IPS-15b (cell line): ENCODE measurements at regions not wholly inside any gene's neighbourhood (a gene's known extent, or its start where the extent isn't known, plus 50 kb on each side); places are given as distances from the start of the nearest gene placed in this dataset.
"Not testable (repeated sequence)": the region's sequence is repeated elsewhere in the genome, so short reads cannot be mapped to it uniquely, and the experiment has no call there.

Experiments
- H3K27me3 ChIP-seq: one replicate; pipeline ENCODE4 v1.6.1; 2013; ENCODE audit warnings: low read length; ENCODE audit not compliant: control insufficient read depth, insufficient read depth
- H3K36me3 ChIP-seq: one replicate; pipeline ENCODE4 v1.6.1; 2013; ENCODE audit warnings: low read length; ENCODE audit not compliant: control insufficient read depth, insufficient read depth
- H3K4me1 ChIP-seq: one replicate; pipeline ENCODE4 v1.6.1; 2013; ENCODE audit warnings: mild to moderate bottlenecking, low read length; ENCODE audit not compliant: control insufficient read depth, insufficient read depth
- H3K4me3 ChIP-seq: one replicate; pipeline ENCODE4 v1.5.1; 2013; ENCODE audit warnings: low read depth, low read length
- H3K9ac ChIP-seq: one replicate; pipeline ENCODE4 v1.6.1; 2013; ENCODE audit warnings: low read depth, mild to moderate bottlenecking, low read length
- H3K9me3 ChIP-seq: one replicate; pipeline ENCODE4 v1.6.1; 2013; ENCODE audit warnings: mild to moderate bottlenecking, low read length; ENCODE audit not compliant: control insufficient read depth, insufficient read depth

- Histone ChIP-seq H3K4me1 (no peaks in the 10 kb centered on the region), H3K9me3 (no peaks in the 10 kb centered on the region), H3K27me3 (no peaks in the 10 kb centered on the region), H3K36me3 (no peaks in the 10 kb centered on the region), H3K9ac (no peak overlapping the region), H3K4me3 (no peak overlapping the region)
These were observed 116.4 kb upstream of the NKX1-1 start for GRCh38 chr4:1522606-1523005.

- H3K9ac ChIP-seq, result no peak overlapping the region
- H3K4me1 ChIP-seq, result no peaks in the 10 kb centered on the region
- H3K27me3 ChIP-seq, result no peaks in the 10 kb centered on the region
- H3K4me3 ChIP-seq, result no peak overlapping the region
- no peaks in the 10 kb centered on the region for H3K9me3 ChIP-seq
- H3K36me3 ChIP-seq, result no peaks in the 10 kb centered on the region
These were observed 115.6 kb upstream of the NKX1-1 start for GRCh38 chr4:1521821-1522361.

GRCh38 chr4:1520795-1521576 is 114.7 kb upstream of the NKX1-1 start:
- H3K9me3 ChIP-seq, H3K4me1 ChIP-seq, H3K27me3 ChIP-seq, H3K9ac ChIP-seq, H3K36me3 ChIP-seq: not testable (repeated sequence)
- peak overlapping the region; percentile 26 for H3K4me3 ChIP-seq

GRCh38 chr4:1519787-1520661 is 113.8 kb upstream of the NKX1-1 start:
- no peaks in the 10 kb centered on the region for H3K36me3 ChIP-seq
- no peaks in the 10 kb centered on the region for H3K27me3 ChIP-seq
- no peak overlapping the region for H3K4me3 ChIP-seq
- no peaks in the 10 kb centered on the region for H3K4me1 ChIP-seq
- H3K9me3 ChIP-seq, result no peaks in the 10 kb centered on the region
- H3K9ac ChIP-seq, result no peak overlapping the region

GRCh38 chr4:1518997-1519700 is 112.9 kb upstream of the NKX1-1 start:
- Histone ChIP-seq H3K4me1 (no peaks in the 10 kb centered on the region), H3K9ac (no peak overlapping the region), H3K36me3 (no peaks in the 10 kb centered on the region), H3K4me3 (no peak overlapping the region), H3K27me3 (no peaks in the 10 kb centered on the region), H3K9me3 (no peaks in the 10 kb centered on the region)

GRCh38 chr4:1517592-1518411 is 111.6 kb upstream of the NKX1-1 start:
- Histone ChIP-seq H3K9ac (no peak overlapping the region), H3K9me3 (no peaks in the 10 kb centered on the region), H3K27me3 (no peaks in the 10 kb centered on the region), H3K4me3 (no peak overlapping the region), H3K4me1 (no peaks in the 10 kb centered on the region), H3K36me3 (no peaks in the 10 kb centered on the region)

- Histone ChIP-seq H3K9ac (no peak overlapping the region), H3K9me3 (no peaks in the 10 kb centered on the region), H3K27me3 (no peaks in the 10 kb centered on the region), H3K36me3 (no peaks in the 10 kb centered on the region), H3K4me3 (no peak overlapping the region), H3K4me1 (no peaks in the 10 kb centered on the region)
These were observed 110.7 kb upstream of the NKX1-1 start for GRCh38 chr4:1516881-1517480.

- Histone ChIP-seq H3K4me3 (no peak overlapping the region), H3K4me1 (no peaks in the 10 kb centered on the region), H3K27me3 (no peaks in the 10 kb centered on the region), H3K36me3 (no peaks in the 10 kb centered on the region), H3K9me3 (no peaks in the 10 kb centered on the region), H3K9ac (no peak overlapping the region)
These were observed 110.0 kb upstream of the NKX1-1 start for GRCh38 chr4:1516261-1516660.

- Histone ChIP-seq H3K9me3 (no peaks in the 10 kb centered on the region), H3K4me1 (no peaks in the 10 kb centered on the region), H3K9ac (no peak overlapping the region), H3K27me3 (no peaks in the 10 kb centered on the region), H3K36me3 (no peaks in the 10 kb centered on the region), H3K4me3 (no peak overlapping the region)
These were observed 109.5 kb upstream of the NKX1-1 start for GRCh38 chr4:1515763-1516162.

- Histone ChIP-seq H3K4me1 (no peaks in the 10 kb centered on the region), H3K36me3 (no peaks in the 10 kb centered on the region), H3K9ac (no peak overlapping the region), H3K27me3 (no peaks in the 10 kb centered on the region), H3K9me3 (no peaks in the 10 kb centered on the region), H3K4me3 (no peak overlapping the region)
These were observed 108.9 kb upstream of the NKX1-1 start for GRCh38 chr4:1515156-1515555.
